OCI-LY3 (cell line): ENCODE measurements at regions not wholly inside any gene's neighbourhood (a gene's known extent, or its start where the extent isn't known, plus 50 kb on each side); places are given as distances from the start of the nearest gene placed in this dataset.
"Not testable (repeated sequence)": the region's sequence is repeated elsewhere in the genome, so short reads cannot be mapped to it uniquely, and the experiment has no call there.

ENCODE experiments used
- H2AFZ ChIP-seq: fragments of 200-600, 300-600 bp; shearing (Covaris generic); 2 replicates; pipeline ENCODE4 v1.6.0; 2014; ENCODE audit warnings: antibody characterized with exemption, low read depth, low read length
- H3K27ac ChIP-seq: fragments of 200-600, 300-600 bp; sonication (generic); 2 replicates; pipeline ENCODE4 v1.5.1; 2014; ENCODE audit warnings: mild to moderate bottlenecking, low read length, moderate library complexity, mixed read lengths
- H3K27me3 ChIP-seq: fragments of 200-600, 300-600 bp; sonication (generic); 2 replicates; pipeline ENCODE4 v1.6.1; 2014; ENCODE audit warnings: low read depth, low read length, mixed read lengths
- H3K36me3 ChIP-seq: fragments of 200-600, 300-600 bp; sonication (generic); replicated peaks from 2 replicates; pipeline ENCODE3; 2014; ENCODE audit warnings: low read depth, low read length, mixed read lengths
- H3K4me1 ChIP-seq: fragments of 300-600, 200-600 bp; sonication (generic); 2 replicates; pipeline ENCODE4 v1.6.1; 2014; ENCODE audit warnings: low read length, mixed read lengths
- H3K4me2 ChIP-seq: fragments of 200-600, 300-600 bp; sonication (generic); 2 replicates; pipeline ENCODE4 v1.6.1; 2014; ENCODE audit warnings: low read length, mixed read lengths
- H3K4me3 ChIP-seq: fragments of 300-600, 200-600 bp; sonication (generic); 2 replicates; pipeline ENCODE4 v1.5.1; 2014; ENCODE audit warnings: antibody characterized with exemption, mild to moderate bottlenecking, low read length, moderate library complexity
- H3K79me2 ChIP-seq: fragments of 300-600, 200-600 bp; shearing (Covaris generic); 2 replicates; pipeline ENCODE4 v1.6.1; 2014; ENCODE audit warnings: mild to moderate bottlenecking, low read length, mixed read lengths
- H3K9ac ChIP-seq: fragments of 300-600, 200-600 bp; shearing (Covaris generic); 2 replicates; pipeline ENCODE4 v1.6.0; 2014; ENCODE audit warnings: mild to moderate bottlenecking, low read length, moderate library complexity
- H3K9me3 ChIP-seq: fragments of 200-600, 300-600 bp; shearing (Covaris generic); 2 replicates; pipeline ENCODE4 v1.6.1; 2014; ENCODE audit warnings: low read length, mixed read lengths; ENCODE audit not compliant: insufficient read depth
- H4K20me1 ChIP-seq: fragments of 200-600, 300-600 bp; sonication (generic); 2 replicates; pipeline ENCODE4 v1.6.1; 2016; ENCODE audit warnings: low read length, mixed read lengths; ENCODE audit not compliant: insufficient read depth
- CTCF ChIP-seq: fragments of 200-600, 300-600 bp; sonication (generic); IDR thresholded peaks from 2 replicates; pipeline ENCODE4 v1.5.1; 2014; ENCODE audit warnings: antibody characterized with exemption, low read length, low read depth
- EZH2phosphoT487 ChIP-seq: fragments of 200-600 bp; shearing (Covaris generic); IDR thresholded peaks from 2 replicates; pipeline ENCODE4 v1.6.1; 2018; ENCODE audit warnings: antibody characterized with exemption, mixed run types, low read depth

- no peaks in the 10 kb centered on the region for H3K79me2 ChIP-seq
- H3K36me3 ChIP-seq, result no peaks in the 10 kb centered on the region
- no peak for TF ChIP-seq EZH2phosphoT487
- no peak for TF ChIP-seq CTCF
- no peaks in the 10 kb centered on the region for H3K27me3 ChIP-seq
- no peaks in the 10 kb centered on the region for H3K4me1 ChIP-seq
- H3K9me3 ChIP-seq, result no peaks in the 10 kb centered on the region
- no peak overlapping the region for H3K27ac ChIP-seq
- no peaks in the 10 kb centered on the region for H4K20me1 ChIP-seq
- no peak overlapping the region for H2AFZ ChIP-seq
- no peak overlapping the region for H3K9ac ChIP-seq
- H3K4me2 ChIP-seq, result no peak overlapping the region
- H3K4me3 ChIP-seq, result no peak overlapping the region
Observed at GRCh38 chr10:29815572-29815971, 180.8 kb upstream of the SVIL start.

GRCh38 chr10:29811751-29812427 is 177.1 kb upstream of the SVIL start:
- TF ChIP-seq CTCF (no peak), EZH2phosphoT487 (no peak)
- H2AFZ ChIP-seq, result no peak overlapping the region

GRCh38 chr10:29810816-29811215 is 176.0 kb upstream of the SVIL start:
- Histone ChIP-seq H3K36me3 (no peaks in the 10 kb centered on the region), H3K4me3 (no peak overlapping the region), H4K20me1 (no peaks in the 10 kb centered on the region), H3K9me3 (no peaks in the 10 kb centered on the region), H3K4me1 (no peaks in the 10 kb centered on the region), H3K27ac (no peak overlapping the region), H3K27me3 (no peaks in the 10 kb centered on the region), H2AFZ (no peak overlapping the region), H3K79me2 (no peaks in the 10 kb centered on the region), H3K4me2 (no peak overlapping the region), H3K9ac (no peak overlapping the region)
- TF ChIP-seq EZH2phosphoT487 (no peak), CTCF (no peak)

More at GRCh38 chr10:29811751-29812427, 177.1 kb upstream of the SVIL start:
- Histone ChIP-seq H3K4me1 (no peaks in the 10 kb centered on the region), H3K9ac (no peak overlapping the region), H3K4me3 (no peak overlapping the region), H3K79me2 (no peaks in the 10 kb centered on the region), H4K20me1 (no peaks in the 10 kb centered on the region), H3K27me3 (no peaks in the 10 kb centered on the region), H3K9me3 (no peaks in the 10 kb centered on the region), H3K36me3 (no peaks in the 10 kb centered on the region), H3K27ac (no peak overlapping the region), H3K4me2 (no peak overlapping the region)

- H3K27ac ChIP-seq, H3K27me3 ChIP-seq, H3K36me3 ChIP-seq, H3K4me2 ChIP-seq, H3K4me1 ChIP-seq, H4K20me1 ChIP-seq, H3K9me3 ChIP-seq, H2AFZ ChIP-seq, H3K79me2 ChIP-seq, H3K4me3 ChIP-seq, H3K9ac ChIP-seq: not testable (repeated sequence)
Observed at GRCh38 chr10:29810231-29810630, 175.5 kb upstream of the SVIL start.

- Histone ChIP-seq H3K27ac (no peak overlapping the region), H4K20me1 (no peaks in the 10 kb centered on the region), H3K79me2 (no peaks in the 10 kb centered on the region), H3K4me2 (no peak overlapping the region), H3K4me3 (no peak overlapping the region), H3K27me3 (no peaks in the 10 kb centered on the region), H3K9ac (no peak overlapping the region), H3K36me3 (no peaks in the 10 kb centered on the region), H3K9me3 (no peaks in the 10 kb centered on the region), H2AFZ (no peak overlapping the region), H3K4me1 (peaks cover 1% of the 10 kb centered on the region)
- no peak for TF ChIP-seq CTCF
- no peak for TF ChIP-seq EZH2phosphoT487
Observed at GRCh38 chr10:29809383-29809782, 174.6 kb upstream of the SVIL start.
